ENCODE measurements at regions not wholly inside any gene's neighbourhood (a gene's known extent, or its start where the extent isn't known, plus 50 kb on each side); places are given as distances from the start of the nearest gene placed in this dataset.
"Not testable (repeated sequence)": the region's sequence is repeated elsewhere in the genome, so short reads cannot be mapped to it uniquely, and the experiment has no call there.

GRCh38 chr18:42374961-42375360 is 419.9 kb downstream of the PIK3C3 start:
- no peaks in the 10 kb centered on the region for H3K4me1 ChIP-seq
- no peaks in the 10 kb centered on the region for H3K9me3 ChIP-seq
- POLR2A ChIA-PET: no interaction called here
- H3K4me2 ChIP-seq: no peak overlapping the region
- H3K4me3 ChIP-seq: no peak overlapping the region
- FAIRE-seq (no peak), ATAC-seq (no peak), DNase-seq (ENCODE audit: low read depth in 1 of 2, low spot score in 1 of 2) (no peak)
- no peak overlapping the region for H3K27ac ChIP-seq
- TF ChIP-seq E2F6 (IDR thresholded peaks at IDR 0.05; ENCODE audit: borderline replicate concordance, low read depth): no peak
- no peak for TF ChIP-seq CHD2 (IDR thresholded peaks at IDR 0.05; ENCODE audit: low read length, partially characterized antibody)
- TF ChIP-seq RNF2 (IDR thresholded peaks at IDR 0.05; ENCODE audit: borderline replicate concordance, low read depth): no peak
- no peak for TF ChIP-seq CHD4 (IDR thresholded peaks at IDR 0.05; ENCODE audit: borderline replicate concordance)
- no peak for TF ChIP-seq HOXA7 (CRISPR knock-in tag; IDR thresholded peaks at IDR 0.05)
- TF ChIP-seq ZFP36 (IDR thresholded peaks at IDR 0.05; ENCODE audit: borderline replicate concordance, partially characterized antibody): no peak
- no peak for TF ChIP-seq ZC3H11A (IDR thresholded peaks at IDR 0.05)
- no peak for TF ChIP-seq POLR2AphosphoS2 (conservative IDR thresholded peaks at IDR 0.05; ENCODE audit: low read length)
- TF ChIP-seq ATOH8 (CRISPR knock-in tag; IDR thresholded peaks at IDR 0.05; ENCODE audit: low read depth): no peak
- CTCF ChIA-PET: no interaction called here

GRCh38 chr18:42378854-42379253 is 423.8 kb downstream of the PIK3C3 start:
- H3K4me2 ChIP-seq; DNase-seq (ENCODE audit: low read depth in 1 of 2, low spot score in 1 of 2); POLR2A ChIA-PET; H3K4me1 ChIP-seq; H3K27ac ChIP-seq; CTCF ChIA-PET; FAIRE-seq; ATAC-seq; H3K4me3 ChIP-seq; H3K9me3 ChIP-seq: not testable (repeated sequence)
- 0% methylated on average over 1 of the region's 1 CpG for WGBS (ENCODE audit: missing lambda C conversion rate)

- ATAC-seq; POLR2A ChIA-PET; H3K4me3 ChIP-seq; H3K4me2 ChIP-seq; H3K9me3 ChIP-seq; FAIRE-seq; DNase-seq (ENCODE audit: low read depth in 1 of 2, low spot score in 1 of 2); H3K27ac ChIP-seq; H3K4me1 ChIP-seq: not testable (repeated sequence)
- 80% methylated on average over 1 of the region's 8 CpGs for WGBS (ENCODE audit: missing lambda C conversion rate)
- CTCF ChIA-PET: interaction anchor here (0.9 kb wide), 1 partner anchor 14 kb away, joined by 3 read pairs; no protein-coding TSS in a partner anchor
Observed at GRCh38 chr18:42381236-42381635, 426.2 kb downstream of the PIK3C3 start.

GRCh38 chr18:42392416-42392815 is 437.4 kb downstream of the PIK3C3 start:
- H3K4me3 ChIP-seq: no peak overlapping the region
- H3K27ac ChIP-seq: no peak overlapping the region
- FAIRE-seq (no peak), ATAC-seq (no peak), DNase-seq (ENCODE audit: low read depth in 1 of 2, low spot score in 1 of 2) (no peak)
- POLR2A ChIA-PET: no interaction called here
- TF ChIP-seq NPAS2 (CRISPR knock-in tag; IDR thresholded peaks at IDR 0.05; ENCODE audit: borderline replicate concordance) (no peak), KDM1A (IDR thresholded peaks at IDR 0.05; ENCODE audit: low read depth) (no peak), ZNF302 (CRISPR knock-in tag; IDR thresholded peaks at IDR 0.05) (no peak), HES2 (IDR thresholded peaks at IDR 0.05) (no peak), JUNB (IDR thresholded peaks at IDR 0.05) (no peak), GATA3 (IDR thresholded peaks at IDR 0.05; ENCODE audit: borderline replicate concordance) (no peak), TFCP2L1 (CRISPR knock-in tag; IDR thresholded peaks at IDR 0.05) (no peak), ZSCAN20 (CRISPR knock-in tag; IDR thresholded peaks at IDR 0.05) (no peak), ZC3H11A (IDR thresholded peaks at IDR 0.05) (no peak), RCOR1 (IDR thresholded peaks at IDR 0.05; ENCODE audit: low read depth, low read length) (no peak), CEBPB (IDR thresholded peaks at IDR 0.05) (no peak), CHD4 (IDR thresholded peaks at IDR 0.05; ENCODE audit: borderline replicate concordance) (no peak), MAFK (IDR thresholded peaks at IDR 0.05; ENCODE audit: partially characterized antibody) (no peak), CBX2 (IDR thresholded peaks at IDR 0.05; ENCODE audit: borderline replicate concordance, low read depth) (no peak), EHF (CRISPR knock-in tag; IDR thresholded peaks at IDR 0.05) (no peak), ZFP36 (IDR thresholded peaks at IDR 0.05; ENCODE audit: borderline replicate concordance, partially characterized antibody) (no peak), FOSL2 (IDR thresholded peaks at IDR 0.05) (no peak), FOSL2 (CRISPR knock-in tag; IDR thresholded peaks at IDR 0.05) (no peak), FOSB (CRISPR knock-in tag; IDR thresholded peaks at IDR 0.05) (no peak)
- TF ChIP-seq, protein P1, sequence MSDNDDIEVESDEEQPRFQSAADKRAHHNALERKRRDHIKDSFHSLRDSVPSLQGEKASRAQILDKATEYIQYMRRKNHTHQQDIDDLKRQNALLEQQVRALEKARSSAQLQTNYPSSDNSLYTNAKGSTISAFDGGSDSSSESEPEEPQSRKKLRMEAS (IDR thresholded peaks at IDR 0.05): no peak
- no peaks in the 10 kb centered on the region for H3K4me1 ChIP-seq
- 0% methylated on average over 1 of the region's 1 CpG for WGBS (ENCODE audit: missing lambda C conversion rate)
- no peaks in the 10 kb centered on the region for H3K9me3 ChIP-seq
- CTCF ChIA-PET: interaction anchor here (0.6 kb wide), 1 partner anchor 1660 kb away, joined by 3 read pairs; no protein-coding TSS in a partner anchor
- no peak overlapping the region for H3K4me2 ChIP-seq
